ENCODE measurements at regions not wholly inside any gene's neighbourhood (a gene's known extent, or its start where the extent isn't known, plus 50 kb on each side); places are given as distances from the start of the nearest gene placed in this dataset.

GRCh38 chr15:92289733-92290132 is 103.9 kb upstream of the ST8SIA2 start:
- Histone ChIP-seq H3K9me3 (ENCODE audit: control insufficient read depth in 2 of 2, insufficient read depth in 1 of 2, low read length in 1 of 2) (no peaks in the 10 kb centered on the region), H3K4me3 (ENCODE audit: low read length in 2 of 2) (no peak overlapping the region), H3K27me3 (ENCODE audit: control insufficient read depth in 2 of 2, insufficient read depth in 1 of 2, low read length in 1 of 2) (no peaks in the 10 kb centered on the region), H3K36me3 (ENCODE audit: control insufficient read depth in 2 of 2, insufficient read depth in 2 of 2, low read length in 1 of 2) (no peaks in the 10 kb centered on the region), H3K4me1 (ENCODE audit: control insufficient read depth in 2 of 2, insufficient read depth in 2 of 2, low read length in 2 of 2) (peaks cover 0 to 2% of the 10 kb centered on the region in 2 donors), H3K27ac (ENCODE audit: low read depth in 1 of 2, low read length in 1 of 2) (no peak overlapping the region)
- DNase-seq (ENCODE audit: low read depth in 6 of 9, low spot score in 9 of 9) = no peak
- WGBS = 93% methylated on average over 4 of the region's 4 CpGs

- Histone ChIP-seq H3K27ac (ENCODE audit: low read depth in 1 of 2, low read length in 1 of 2) (no peak overlapping the region), H3K4me3 (ENCODE audit: low read length in 2 of 2) (no peak overlapping the region), H3K4me1 (ENCODE audit: control insufficient read depth in 2 of 2, insufficient read depth in 2 of 2, low read length in 2 of 2) (peaks cover 0 to 6% of the 10 kb centered on the region in 2 donors), H3K27me3 (ENCODE audit: control insufficient read depth in 2 of 2, insufficient read depth in 1 of 2, low read length in 1 of 2) (no peaks in the 10 kb centered on the region), H3K36me3 (ENCODE audit: control insufficient read depth in 2 of 2, insufficient read depth in 2 of 2, low read length in 1 of 2) (no peaks in the 10 kb centered on the region), H3K9me3 (ENCODE audit: control insufficient read depth in 2 of 2, insufficient read depth in 1 of 2, low read length in 1 of 2) (no peaks in the 10 kb centered on the region)
- 94% methylated on average over 5 of the region's 5 CpGs for WGBS
- no peak for DNase-seq (ENCODE audit: low read depth in 6 of 9, low spot score in 9 of 9)
Measured at GRCh38 chr15:92290359-92290992, 103.2 kb upstream of the ST8SIA2 start.

- no peak overlapping the region for H3K4me3 ChIP-seq (ENCODE audit: low read length in 2 of 2)
- DNase-seq (ENCODE audit: low read depth in 6 of 9, low spot score in 9 of 9) = no peak
- no peaks in the 10 kb centered on the region for H3K27me3 ChIP-seq (ENCODE audit: control insufficient read depth in 2 of 2, insufficient read depth in 1 of 2, low read length in 1 of 2)
- 94% methylated on average over 4 of the region's 4 CpGs for WGBS
- H3K4me1 ChIP-seq (ENCODE audit: control insufficient read depth in 2 of 2, insufficient read depth in 2 of 2, low read length in 2 of 2) = peaks cover 0 to 6% of the 10 kb centered on the region in 2 donors
- H3K36me3 ChIP-seq (ENCODE audit: control insufficient read depth in 2 of 2, insufficient read depth in 2 of 2, low read length in 1 of 2) = no peaks in the 10 kb centered on the region
- no peak overlapping the region for H3K27ac ChIP-seq (ENCODE audit: low read depth in 1 of 2, low read length in 1 of 2)
- no peaks in the 10 kb centered on the region for H3K9me3 ChIP-seq (ENCODE audit: control insufficient read depth in 2 of 2, insufficient read depth in 1 of 2, low read length in 1 of 2)
Measured at GRCh38 chr15:92291900-92292299, 101.8 kb upstream of the ST8SIA2 start.

- no peak overlapping the region for H3K27ac ChIP-seq (ENCODE audit: low read depth in 1 of 2, low read length in 1 of 2)
- 50% methylated on average over 5 of the region's 5 CpGs for WGBS
- peak in 4 of 9 donors; percentile 8 to 58 (median 18) for DNase-seq (ENCODE audit: low read depth in 6 of 9, low spot score in 9 of 9)
- no peaks in the 10 kb centered on the region for H3K36me3 ChIP-seq (ENCODE audit: control insufficient read depth in 2 of 2, insufficient read depth in 2 of 2, low read length in 1 of 2)
- H3K4me1 ChIP-seq (ENCODE audit: control insufficient read depth in 2 of 2, insufficient read depth in 2 of 2, low read length in 2 of 2) = peaks cover 0 to 6% of the 10 kb centered on the region in 2 donors
- no peaks in the 10 kb centered on the region for H3K9me3 ChIP-seq (ENCODE audit: control insufficient read depth in 2 of 2, insufficient read depth in 1 of 2, low read length in 1 of 2)
- H3K4me3 ChIP-seq (ENCODE audit: low read length in 2 of 2) = no peak overlapping the region
- H3K27me3 ChIP-seq (ENCODE audit: control insufficient read depth in 2 of 2, insufficient read depth in 1 of 2, low read length in 1 of 2) = no peaks in the 10 kb centered on the region
Measured at GRCh38 chr15:92294759-92295158, 98.9 kb upstream of the ST8SIA2 start.

- 32% methylated on average over 12 of the region's 12 CpGs for WGBS
- H3K36me3 ChIP-seq (ENCODE audit: control insufficient read depth in 2 of 2, insufficient read depth in 2 of 2, low read length in 1 of 2) = no peaks in the 10 kb centered on the region
- DNase-seq (ENCODE audit: low read depth in 6 of 9, low spot score in 9 of 9) = no peak
- H3K4me3 ChIP-seq (ENCODE audit: low read length in 2 of 2) = no peak overlapping the region
- H3K27ac ChIP-seq (ENCODE audit: low read depth in 1 of 2, low read length in 1 of 2) = no peak overlapping the region
- no peaks in the 10 kb centered on the region for H3K9me3 ChIP-seq (ENCODE audit: control insufficient read depth in 2 of 2, insufficient read depth in 1 of 2, low read length in 1 of 2)
- no peaks in the 10 kb centered on the region for H3K4me1 ChIP-seq (ENCODE audit: control insufficient read depth in 2 of 2, insufficient read depth in 2 of 2, low read length in 2 of 2)
- H3K27me3 ChIP-seq (ENCODE audit: control insufficient read depth in 2 of 2, insufficient read depth in 1 of 2, low read length in 1 of 2) = peaks cover 0 to 4% of the 10 kb centered on the region in 2 donors
Measured at GRCh38 chr15:92304223-92304975, 89.3 kb upstream of the ST8SIA2 start.

GRCh38 chr15:92305343-92305742 is 88.3 kb upstream of the ST8SIA2 start:
- Histone ChIP-seq H3K27me3 (ENCODE audit: control insufficient read depth in 2 of 2, insufficient read depth in 1 of 2, low read length in 1 of 2) (peaks cover 0 to 4% of the 10 kb centered on the region in 2 donors), H3K4me1 (ENCODE audit: control insufficient read depth in 2 of 2, insufficient read depth in 2 of 2, low read length in 2 of 2) (no peaks in the 10 kb centered on the region), H3K27ac (ENCODE audit: low read depth in 1 of 2, low read length in 1 of 2) (no peak overlapping the region), H3K36me3 (ENCODE audit: control insufficient read depth in 2 of 2, insufficient read depth in 2 of 2, low read length in 1 of 2) (no peaks in the 10 kb centered on the region), H3K9me3 (ENCODE audit: control insufficient read depth in 2 of 2, insufficient read depth in 1 of 2, low read length in 1 of 2) (no peaks in the 10 kb centered on the region), H3K4me3 (ENCODE audit: low read length in 2 of 2) (no peak overlapping the region)
- 90% methylated on average over 2 of the region's 2 CpGs for WGBS
- DNase-seq (ENCODE audit: low read depth in 6 of 9, low spot score in 9 of 9) = no peak

GRCh38 chr15:92306663-92307062 is 87.0 kb upstream of the ST8SIA2 start:
- no peaks in the 10 kb centered on the region for H3K36me3 ChIP-seq (ENCODE audit: control insufficient read depth in 2 of 2, insufficient read depth in 2 of 2, low read length in 1 of 2)
- no peaks in the 10 kb centered on the region for H3K4me1 ChIP-seq (ENCODE audit: control insufficient read depth in 2 of 2, insufficient read depth in 2 of 2, low read length in 2 of 2)
- peak in 1 of 9 donors; percentile 16 for DNase-seq (ENCODE audit: low read depth in 6 of 9, low spot score in 9 of 9)
- H3K27ac ChIP-seq (ENCODE audit: low read depth in 1 of 2, low read length in 1 of 2) = no peak overlapping the region
- WGBS = 54% methylated on average over 4 of the region's 4 CpGs
- no peaks in the 10 kb centered on the region for H3K9me3 ChIP-seq (ENCODE audit: control insufficient read depth in 2 of 2, insufficient read depth in 1 of 2, low read length in 1 of 2)
- peaks cover 0 to 4% of the 10 kb centered on the region in 2 donors for H3K27me3 ChIP-seq (ENCODE audit: control insufficient read depth in 2 of 2, insufficient read depth in 1 of 2, low read length in 1 of 2)
- H3K4me3 ChIP-seq (ENCODE audit: low read length in 2 of 2) = no peak overlapping the region

- no peak for DNase-seq (ENCODE audit: low read depth in 6 of 9, low spot score in 9 of 9)
- Histone ChIP-seq H3K9me3 (ENCODE audit: control insufficient read depth in 2 of 2, insufficient read depth in 1 of 2, low read length in 1 of 2) (no peaks in the 10 kb centered on the region), H3K27me3 (ENCODE audit: control insufficient read depth in 2 of 2, insufficient read depth in 1 of 2, low read length in 1 of 2) (no peaks in the 10 kb centered on the region), H3K4me1 (ENCODE audit: control insufficient read depth in 2 of 2, insufficient read depth in 2 of 2, low read length in 2 of 2) (no peaks in the 10 kb centered on the region), H3K27ac (ENCODE audit: low read depth in 1 of 2, low read length in 1 of 2) (no peak overlapping the region), H3K36me3 (ENCODE audit: control insufficient read depth in 2 of 2, insufficient read depth in 2 of 2, low read length in 1 of 2) (no peaks in the 10 kb centered on the region), H3K4me3 (ENCODE audit: low read length in 2 of 2) (no peak overlapping the region)
- over 99% methylated on average over 4 of the region's 4 CpGs for WGBS
Measured at GRCh38 chr15:92315144-92315543, 78.5 kb upstream of the ST8SIA2 start.

GRCh38 chr15:92315595-92316211 is 78.0 kb upstream of the ST8SIA2 start:
- 96% methylated on average over 2 of the region's 2 CpGs for WGBS
- H3K27me3 ChIP-seq (ENCODE audit: control insufficient read depth in 2 of 2, insufficient read depth in 1 of 2, low read length in 1 of 2) = no peaks in the 10 kb centered on the region
- H3K4me1 ChIP-seq (ENCODE audit: control insufficient read depth in 2 of 2, insufficient read depth in 2 of 2, low read length in 2 of 2) = no peaks in the 10 kb centered on the region
- no peak for DNase-seq (ENCODE audit: low read depth in 6 of 9, low spot score in 9 of 9)
- H3K4me3 ChIP-seq (ENCODE audit: low read length in 2 of 2) = no peak overlapping the region
- no peaks in the 10 kb centered on the region for H3K36me3 ChIP-seq (ENCODE audit: control insufficient read depth in 2 of 2, insufficient read depth in 2 of 2, low read length in 1 of 2)
- H3K9me3 ChIP-seq (ENCODE audit: control insufficient read depth in 2 of 2, insufficient read depth in 1 of 2, low read length in 1 of 2) = no peaks in the 10 kb centered on the region
- H3K27ac ChIP-seq (ENCODE audit: low read depth in 1 of 2, low read length in 1 of 2) = no peak overlapping the region

All from thymus (tissue), 11 donors.